DMS 273 (cell line): ENCODE measurements at regions not wholly inside any gene's neighbourhood (a gene's known extent, or its start where the extent isn't known, plus 50 kb on each side); places are given as distances from the start of the nearest gene placed in this dataset.
"Not testable (repeated sequence)": the region's sequence is repeated elsewhere in the genome, so short reads cannot be mapped to it uniquely, and the experiment has no call there.

Experiments
- DNase-seq: peaks from one replicate; lab custom pipeline; 2025; ENCODE audit not compliant: unreplicated experiment; lab: John Stamatoyannopoulos, UW

DNA sequence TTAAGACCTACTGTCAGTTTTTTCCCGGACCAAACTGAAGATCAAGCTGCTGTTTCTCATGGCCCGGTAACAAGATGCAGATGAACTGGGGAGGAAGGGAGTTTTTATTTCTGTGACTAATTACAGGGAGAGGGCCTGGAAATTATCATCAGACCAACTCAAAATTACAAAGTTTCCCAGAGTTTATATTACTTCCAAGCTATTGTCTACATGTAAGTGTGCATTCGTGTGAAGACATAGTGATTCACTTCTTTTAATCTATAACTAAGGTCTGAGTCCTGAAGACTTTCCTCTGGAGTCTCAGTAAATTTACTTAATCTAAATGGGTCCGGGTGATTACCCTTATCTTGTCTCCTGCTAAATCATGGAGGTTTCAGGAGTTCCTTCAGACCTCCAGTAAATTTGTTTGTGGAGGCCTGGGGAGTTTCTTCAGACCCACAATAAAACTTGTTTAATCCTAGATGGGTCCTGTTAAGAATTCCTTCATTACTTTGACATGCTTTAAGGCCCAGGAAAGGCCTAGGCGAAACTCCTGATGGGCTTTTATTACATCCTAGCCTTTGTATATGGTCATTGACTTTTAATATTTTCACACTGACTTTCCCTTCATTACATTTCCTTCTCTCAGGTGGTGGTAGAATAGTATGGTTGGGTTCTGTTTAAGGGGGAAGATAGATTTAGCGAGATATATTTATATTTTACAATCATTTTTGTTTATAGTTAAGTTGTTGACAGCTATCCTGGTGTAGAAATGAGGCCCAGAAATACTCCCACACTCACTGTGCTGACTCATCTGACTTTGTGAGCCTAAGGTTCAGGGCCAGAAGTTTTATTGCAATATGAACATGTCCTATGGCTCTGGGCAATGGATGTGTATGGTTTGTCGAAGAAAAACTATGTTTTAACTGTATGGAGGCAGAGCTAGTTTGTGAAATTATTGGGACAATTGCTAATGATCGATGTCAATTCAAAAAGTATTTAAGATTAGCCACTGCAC, 627.0 kb upstream of the FBXO33 start:
- no peak for DNase-seq

DNA sequence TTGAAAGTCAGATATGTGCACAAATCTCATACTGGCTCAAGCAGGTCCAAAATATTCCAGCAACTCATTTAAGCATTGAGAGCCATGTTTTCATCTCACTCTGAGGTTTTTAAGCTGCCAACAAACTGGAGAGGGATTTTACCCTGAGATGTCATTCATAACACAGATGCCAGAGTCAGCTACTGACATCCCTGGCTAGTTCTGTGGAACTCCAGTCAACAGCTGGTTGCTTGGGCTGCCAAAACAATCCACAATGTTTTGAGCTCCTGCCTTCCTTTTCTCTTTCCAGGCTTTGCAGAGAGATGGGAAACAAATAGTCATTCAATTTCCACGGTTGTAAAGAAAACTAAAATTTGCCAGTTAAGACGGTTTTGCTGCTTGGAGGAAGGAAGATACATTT, 621.2 kb upstream of the FBXO33 start:
- DNase-seq, result peak; percentile 75

DNA sequence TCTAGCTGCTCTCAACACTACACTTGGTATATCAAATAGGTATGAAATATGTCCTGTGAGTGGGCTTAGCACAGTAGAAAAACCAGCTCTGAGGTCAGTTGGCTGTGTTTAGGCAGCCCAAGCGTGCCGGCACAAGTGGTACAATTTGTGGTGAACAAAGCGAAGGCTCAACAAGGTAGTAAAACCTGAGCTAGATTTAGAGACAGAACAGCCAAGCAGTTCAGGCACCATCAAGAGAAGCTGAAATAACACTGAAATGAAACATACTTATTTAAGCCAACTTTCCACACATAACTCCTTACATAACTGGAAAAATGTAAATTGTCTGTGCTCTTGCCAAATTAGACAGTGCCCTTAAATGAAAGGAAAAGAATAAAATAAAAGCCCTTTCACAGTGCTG, 596.8 kb upstream of the FBXO33 start:
- DNase-seq, result no peak

DNA sequence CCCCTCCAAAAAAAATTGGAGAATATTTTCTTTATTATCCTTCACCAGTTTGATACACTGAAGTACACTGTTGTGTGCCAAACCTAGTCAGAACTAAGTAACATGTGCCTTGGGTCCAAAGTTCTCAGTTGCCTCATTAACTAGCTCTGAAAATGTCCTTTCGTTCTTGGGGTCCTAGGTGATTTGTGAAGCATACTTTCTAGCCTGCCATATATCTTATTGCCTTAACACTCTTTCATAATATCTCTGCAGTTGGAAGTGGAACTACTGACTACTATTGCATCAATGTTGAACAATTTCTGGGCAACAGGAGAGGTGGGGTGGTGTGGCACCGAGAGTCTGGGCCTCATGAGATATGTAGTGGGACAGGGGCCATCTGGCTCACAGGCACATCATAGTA, 592.9 kb upstream of the FBXO33 start:
- DNase-seq, result no peak

DNA sequence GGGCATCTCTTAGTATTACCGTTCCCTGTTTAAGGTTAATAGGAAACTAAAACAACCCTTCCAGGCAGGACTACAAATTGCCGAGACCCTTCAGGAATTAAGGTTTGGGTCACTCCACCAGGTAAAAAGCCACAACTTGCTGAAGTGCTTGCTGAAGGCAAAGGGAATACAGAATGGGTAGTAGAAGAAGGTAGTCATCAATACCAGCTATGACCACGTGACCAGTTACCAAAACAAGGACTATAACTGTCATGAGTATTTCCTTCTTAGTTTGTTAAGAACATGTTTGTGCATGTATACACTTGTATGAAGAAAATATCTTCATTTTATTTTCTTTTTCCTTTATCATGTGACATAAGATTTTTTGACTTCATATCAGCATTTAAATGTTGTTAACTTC, 578.7 kb upstream of the FBXO33 start:
- DNase-seq, result no peak

DNA sequence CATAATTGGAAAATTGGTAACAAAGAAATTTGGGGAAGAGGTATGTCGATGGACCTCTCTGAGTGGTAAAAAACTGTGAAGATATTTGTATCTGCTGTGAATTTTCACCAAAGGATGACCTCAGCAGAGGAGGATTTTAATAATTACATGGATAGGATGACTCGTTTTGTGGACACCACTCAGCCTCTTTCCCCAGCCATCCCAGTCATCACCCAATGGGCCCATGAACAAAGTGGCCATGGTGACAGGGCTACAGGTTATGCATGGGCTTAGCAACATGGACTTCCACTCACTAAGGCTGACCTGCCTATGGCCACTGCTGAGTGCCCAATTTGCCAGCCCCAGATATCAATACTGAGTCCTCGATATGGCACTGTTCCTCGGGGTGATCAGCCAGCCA, 577.5 kb upstream of the FBXO33 start:
- no peak for DNase-seq

GRCh38 chr14:40008345-40008744, 576.1 kb upstream of the FBXO33 start:
- DNase-seq, result not testable (repeated sequence)

- DNase-seq, result peak; percentile 30
Observed at GRCh38 chr14:40004871-40005500, 572.8 kb upstream of the FBXO33 start.

DNA sequence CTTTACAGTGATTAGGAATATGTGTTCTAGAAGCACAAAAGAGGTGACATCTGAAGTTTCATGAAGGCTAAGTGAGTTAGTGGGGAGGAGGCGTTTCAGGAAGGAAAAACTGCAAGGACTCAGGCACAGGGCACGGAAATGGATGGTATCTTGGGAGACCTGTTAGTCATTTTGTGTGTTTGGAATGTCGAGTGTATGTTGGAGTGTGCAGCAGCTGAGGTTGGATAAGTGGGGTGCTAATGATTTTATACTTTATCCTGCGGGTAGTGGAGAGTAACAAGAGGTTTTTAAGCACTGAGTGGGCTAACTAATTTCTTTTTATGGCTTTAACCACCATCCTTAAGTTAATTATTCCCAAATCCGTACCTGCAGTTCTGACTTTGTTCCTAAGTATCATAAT, 571.5 kb upstream of the FBXO33 start:
- no peak for DNase-seq

- DNase-seq, result no peak
Observed at GRCh38 chr14:39998854-39999253, 566.6 kb upstream of the FBXO33 start.

- no peak for DNase-seq
Observed at GRCh38 chr14:39998114-39998513, 565.9 kb upstream of the FBXO33 start.

DNA sequence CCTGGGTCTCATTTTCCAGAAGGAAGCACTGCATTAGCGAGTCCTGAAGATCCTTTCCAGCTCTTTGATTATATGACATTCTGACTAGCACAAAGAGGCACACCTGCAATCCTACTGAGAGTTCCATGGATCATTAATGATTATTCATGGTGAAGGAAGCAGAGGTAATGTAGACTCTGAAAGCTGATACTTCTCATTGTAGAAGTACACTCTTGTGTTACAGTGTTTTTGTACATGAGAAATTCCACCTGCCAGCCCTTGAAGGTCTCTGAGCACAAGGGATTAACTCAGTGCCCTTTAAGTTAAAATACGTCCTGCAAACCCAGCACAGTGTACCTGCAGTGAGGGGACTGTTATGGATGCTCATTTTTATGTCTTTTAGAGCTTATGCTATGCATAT, 558.8 kb upstream of the FBXO33 start:
- DNase-seq, result no peak

GRCh38 chr14:39988939-39989338, 556.7 kb upstream of the FBXO33 start:
- DNase-seq, result peak; percentile 78

GRCh38 chr14:39984323-39984722, 552.1 kb upstream of the FBXO33 start:
- DNase-seq, result peak; percentile 4

DNA sequence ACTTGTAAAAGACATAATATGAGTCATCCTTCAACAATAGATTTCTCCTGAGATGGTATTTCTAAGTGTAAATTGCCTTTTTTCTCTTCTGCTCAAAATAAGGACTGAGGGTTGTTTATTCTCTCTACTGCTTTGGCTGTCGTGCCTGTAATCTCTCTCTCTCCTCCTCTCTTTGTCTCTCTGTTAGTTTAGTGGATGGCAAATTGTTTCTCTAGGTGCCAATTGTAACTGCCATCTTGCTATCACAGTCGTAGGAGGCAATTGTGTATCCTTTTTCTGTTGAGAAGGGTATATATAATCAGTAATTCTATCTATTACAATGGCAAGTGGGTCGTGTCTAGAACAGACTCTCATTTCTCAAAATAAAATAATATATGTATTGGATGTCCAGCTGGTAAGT, 545.0 kb upstream of the FBXO33 start:
- no peak for DNase-seq

DNA sequence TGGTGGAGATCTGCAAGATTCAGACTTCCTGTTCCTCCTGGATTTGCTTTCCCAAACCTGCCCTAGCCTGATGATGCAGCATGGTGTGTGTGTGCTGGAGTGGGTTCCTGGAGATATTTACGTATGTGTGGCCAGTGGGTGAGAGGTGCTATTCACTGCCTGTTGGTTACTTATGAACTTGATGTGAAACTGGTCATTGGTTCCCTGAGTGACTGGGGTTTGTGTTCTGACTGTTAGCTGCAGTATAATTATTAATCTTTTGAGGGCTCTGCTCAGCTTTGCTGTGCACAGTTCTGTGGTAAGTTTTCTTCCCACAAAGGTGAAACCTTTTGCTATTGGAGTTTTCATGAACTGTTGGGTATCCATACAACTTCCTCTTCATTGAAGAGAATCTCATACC, 541.8 kb upstream of the FBXO33 start:
- no peak for DNase-seq

DNA sequence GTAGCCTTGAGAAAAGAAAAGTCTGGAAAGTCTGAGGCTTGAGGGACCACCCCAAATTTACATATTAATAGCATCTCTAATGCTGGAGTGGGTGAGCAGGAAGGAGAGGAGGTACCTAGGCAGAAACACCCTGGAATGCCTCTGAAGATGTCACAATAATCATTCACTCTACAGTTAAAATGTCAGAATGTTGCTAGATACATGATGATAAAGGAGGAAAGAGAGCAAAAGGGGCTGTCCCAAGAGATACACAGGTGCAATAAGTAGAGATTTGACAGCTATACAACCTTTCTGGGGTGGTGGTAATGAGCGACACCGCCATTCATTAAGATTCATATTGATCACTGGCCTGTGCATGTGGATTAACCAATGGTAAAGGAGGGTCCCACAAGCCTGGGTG, 540.5 kb upstream of the FBXO33 start:
- no peak for DNase-seq

- no peak for DNase-seq
Observed at GRCh38 chr14:39967885-39968284, 535.7 kb upstream of the FBXO33 start.

DNA sequence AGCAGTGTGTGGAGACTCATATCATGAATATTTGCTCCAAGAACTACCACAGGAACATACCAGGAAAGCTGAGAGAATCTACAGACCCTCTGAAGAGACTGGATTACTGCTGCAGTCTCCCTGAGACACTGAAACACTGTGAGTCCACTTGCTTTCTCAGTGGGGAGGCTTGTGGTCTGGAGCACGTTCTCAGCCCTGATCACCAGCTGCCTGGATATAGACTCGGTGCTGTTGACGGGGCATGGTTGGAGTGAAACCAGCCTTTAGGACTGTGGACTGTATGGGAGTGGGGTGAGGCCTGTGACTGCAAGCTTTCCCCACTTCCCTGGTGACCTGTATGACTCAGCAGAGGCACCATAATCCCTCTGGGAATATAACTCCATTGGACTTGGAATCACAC, 525.8 kb upstream of the FBXO33 start:
- DNase-seq, result no peak

GRCh38 chr14:39957290-39957689, 525.1 kb upstream of the FBXO33 start:
- no peak for DNase-seq

- DNase-seq, result peak; percentile 12
Observed at GRCh38 chr14:39956372-39956771, 524.1 kb upstream of the FBXO33 start.

DNA sequence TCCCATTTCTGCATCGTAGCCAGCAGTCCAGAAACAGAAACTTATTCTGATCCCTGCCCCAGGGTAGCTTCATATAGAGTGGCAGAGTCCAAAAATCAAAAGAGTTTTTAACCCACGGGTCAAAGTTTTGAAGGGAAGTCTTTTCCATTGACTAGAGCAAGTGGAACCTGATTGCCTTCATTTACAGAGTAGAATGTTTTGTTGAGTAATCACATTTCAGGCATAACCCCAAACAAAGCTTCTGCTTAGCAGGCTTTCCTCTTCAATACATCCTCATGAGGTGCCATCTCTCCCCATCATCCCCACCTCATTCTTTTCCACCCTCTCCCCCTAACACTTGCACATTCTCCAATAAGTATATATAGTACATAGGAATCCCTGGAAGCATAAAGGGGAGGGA, 516.0 kb upstream of the FBXO33 start:
- no peak for DNase-seq
